DOHH2 (cell line): ENCODE measurements at regions not wholly inside any gene's neighbourhood (a gene's known extent, or its start where the extent isn't known, plus 50 kb on each side); places are given as distances from the start of the nearest gene placed in this dataset.

Experiments used
- EZH2phosphoT487 ChIP-seq: fragments of 200-600 bp; sonication (generic); IDR thresholded peaks from 2 replicates; pipeline ENCODE4 v1.6.1; 2017; ENCODE audit warnings: borderline replicate concordance, mild to moderate bottlenecking, antibody characterized with exemption, low read length, moderate library complexity, mixed read lengths
- TF ChIP-seq, protein P1 (sequence below): fragments of 200-600 bp; sonication (generic); IDR thresholded peaks from one replicate; pipeline ENCODE4 v1.5.1; 2014; ENCODE audit warnings: antibody characterized with exemption, mild to moderate bottlenecking, low read depth, low read length; ENCODE audit not compliant: poor library complexity, severe bottlenecking

DNA sequence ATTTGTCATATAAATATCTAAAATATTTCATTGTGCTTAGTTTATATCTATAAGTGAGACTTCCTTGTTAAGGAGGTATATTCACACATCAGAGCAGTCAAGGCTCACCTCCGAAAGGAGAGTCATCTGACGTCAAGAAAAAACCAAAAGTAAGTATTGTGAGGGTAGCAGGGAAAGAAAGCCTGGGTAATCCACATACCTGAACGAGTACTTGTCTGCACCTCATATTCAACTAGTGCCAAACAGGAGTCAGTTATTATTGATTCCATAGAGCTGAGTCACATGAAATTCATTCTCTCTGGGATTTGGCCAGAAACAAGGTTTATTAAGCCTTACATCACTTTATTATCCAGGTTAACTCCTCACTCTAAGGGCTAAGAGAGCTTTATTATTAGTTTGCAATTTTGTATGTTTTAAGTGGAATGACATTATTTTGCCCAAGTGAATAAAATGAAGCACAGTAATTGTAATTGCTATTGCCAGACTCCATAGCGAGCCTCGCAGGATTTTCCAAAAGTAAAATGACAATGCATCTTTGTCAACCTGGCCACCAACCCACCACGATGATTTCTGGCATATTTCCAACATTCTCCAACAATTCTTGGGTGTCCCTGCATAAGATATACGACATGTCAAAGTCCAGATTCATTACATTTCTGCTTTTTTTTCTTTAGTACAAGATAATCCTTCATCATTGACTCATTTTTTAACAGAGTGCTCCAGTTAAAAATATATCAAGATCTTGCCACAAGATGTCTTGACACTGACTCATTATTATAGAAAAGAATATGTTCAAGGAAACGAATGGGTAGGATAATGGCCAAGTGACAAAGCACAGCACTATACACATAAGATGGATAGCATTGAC is 1210.4 kb upstream of the ACVR2A start:
- TF ChIP-seq, protein P1, sequence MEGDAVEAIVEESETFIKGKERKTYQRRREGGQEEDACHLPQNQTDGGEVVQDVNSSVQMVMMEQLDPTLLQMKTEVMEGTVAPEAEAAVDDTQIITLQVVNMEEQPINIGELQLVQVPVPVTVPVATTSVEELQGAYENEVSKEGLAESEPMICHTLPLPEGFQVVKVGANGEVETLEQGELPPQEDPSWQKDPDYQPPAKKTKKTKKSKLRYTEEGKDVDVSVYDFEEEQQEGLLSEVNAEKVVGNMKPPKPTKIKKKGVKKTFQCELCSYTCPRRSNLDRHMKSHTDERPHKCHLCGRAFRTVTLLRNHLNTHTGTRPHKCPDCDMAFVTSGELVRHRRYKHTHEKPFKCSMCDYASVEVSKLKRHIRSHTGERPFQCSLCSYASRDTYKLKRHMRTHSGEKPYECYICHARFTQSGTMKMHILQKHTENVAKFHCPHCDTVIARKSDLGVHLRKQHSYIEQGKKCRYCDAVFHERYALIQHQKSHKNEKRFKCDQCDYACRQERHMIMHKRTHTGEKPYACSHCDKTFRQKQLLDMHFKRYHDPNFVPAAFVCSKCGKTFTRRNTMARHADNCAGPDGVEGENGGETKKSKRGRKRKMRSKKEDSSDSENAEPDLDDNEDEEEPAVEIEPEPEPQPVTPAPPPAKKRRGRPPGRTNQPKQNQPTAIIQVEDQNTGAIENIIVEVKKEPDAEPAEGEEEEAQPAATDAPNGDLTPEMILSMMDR: no peak
- TF ChIP-seq EZH2phosphoT487: no peak
